Inflammatory macrophage treated with lipopolysaccharide for 1 hour (primary cell): ENCODE measurements at regions not wholly inside any gene's neighbourhood (a gene's known extent, or its start where the extent isn't known, plus 50 kb on each side); places are given as distances from the start of the nearest gene placed in this dataset.

Experiments used
- DNase-seq, 2 donors: peaks; one replicate each; pipeline ENCODE4 v3.0.0-alpha.2; 2020 to 2022

DNA sequence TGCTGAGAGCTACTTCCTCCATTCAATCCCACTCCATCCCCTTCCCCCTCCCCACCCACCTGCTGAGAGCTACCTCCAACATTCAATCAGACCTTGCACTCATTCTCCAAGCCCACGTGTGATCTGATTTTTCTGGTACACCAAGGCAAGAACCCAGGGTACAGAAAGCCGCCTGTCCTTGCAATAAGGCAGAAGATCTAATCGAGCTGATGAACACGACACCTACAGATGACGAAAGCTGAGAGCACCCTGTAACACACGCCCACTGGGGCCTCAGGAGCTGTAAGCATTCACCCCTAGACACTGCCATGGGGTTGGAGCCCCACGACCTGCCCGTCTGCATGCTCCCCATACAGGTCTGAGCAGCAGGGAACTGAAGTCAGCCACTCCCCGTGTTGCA lies 58.3 kb downstream of the TRIML1 start:
- no peak for DNase-seq

DNA sequence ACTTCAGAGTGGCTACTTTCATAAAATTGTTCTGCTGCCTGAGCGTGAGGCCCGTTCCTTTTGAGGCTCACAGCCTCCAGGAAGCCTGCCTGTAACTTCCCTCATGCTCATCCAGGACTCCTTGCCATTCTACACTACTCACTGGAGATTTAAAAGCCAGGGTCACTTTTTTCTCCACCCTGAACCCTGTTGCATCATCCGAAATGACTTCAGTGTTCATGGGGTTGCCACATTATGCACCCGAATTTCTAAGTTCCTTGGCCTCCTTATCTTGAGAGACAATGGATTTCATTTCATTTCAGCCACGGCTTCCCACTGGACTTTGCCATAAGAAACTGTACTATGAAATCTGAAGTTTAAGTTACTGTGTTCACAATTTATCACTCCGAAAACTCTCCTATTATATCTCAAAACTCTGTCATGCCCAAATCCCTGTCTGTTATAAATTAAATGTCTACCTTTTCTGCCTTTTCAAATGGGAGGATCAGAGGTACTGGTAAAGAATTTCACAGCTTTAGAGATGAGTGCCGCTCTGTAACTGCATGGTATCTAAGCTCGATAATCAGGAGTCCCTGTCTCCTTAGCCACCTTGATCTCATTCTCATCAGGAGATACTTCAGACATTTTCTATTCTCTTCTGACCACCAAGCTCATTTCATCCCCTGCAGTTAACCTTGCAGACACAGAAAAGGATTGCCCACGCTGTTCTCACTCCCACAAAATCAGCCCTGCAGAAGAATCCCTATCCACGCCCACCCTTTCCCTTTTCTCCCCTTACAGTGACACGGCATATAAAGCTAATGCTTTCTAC lies 59.9 kb downstream of the TRIML1 start:
- DNase-seq: no peak

DNA sequence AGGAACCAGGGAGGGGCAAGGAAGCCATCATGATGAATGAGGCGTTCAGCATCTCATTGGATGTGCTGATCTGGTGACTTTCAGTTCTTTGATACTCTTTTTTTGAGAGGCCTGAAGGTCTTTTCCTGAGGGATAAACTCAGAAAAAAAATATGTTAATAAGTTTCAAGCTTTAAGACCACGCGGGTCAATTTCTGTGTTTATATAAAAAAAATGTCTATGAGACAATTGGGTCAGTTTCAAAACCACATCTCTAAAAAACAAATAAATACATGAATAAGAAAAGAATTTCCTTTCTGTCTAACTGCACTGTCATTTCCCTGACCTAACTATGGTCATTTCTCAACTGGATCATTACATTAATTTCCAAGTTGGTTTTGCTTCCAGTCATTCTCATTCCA lies 62.6 kb downstream of the TRIML1 start:
- no peak for DNase-seq

DNA sequence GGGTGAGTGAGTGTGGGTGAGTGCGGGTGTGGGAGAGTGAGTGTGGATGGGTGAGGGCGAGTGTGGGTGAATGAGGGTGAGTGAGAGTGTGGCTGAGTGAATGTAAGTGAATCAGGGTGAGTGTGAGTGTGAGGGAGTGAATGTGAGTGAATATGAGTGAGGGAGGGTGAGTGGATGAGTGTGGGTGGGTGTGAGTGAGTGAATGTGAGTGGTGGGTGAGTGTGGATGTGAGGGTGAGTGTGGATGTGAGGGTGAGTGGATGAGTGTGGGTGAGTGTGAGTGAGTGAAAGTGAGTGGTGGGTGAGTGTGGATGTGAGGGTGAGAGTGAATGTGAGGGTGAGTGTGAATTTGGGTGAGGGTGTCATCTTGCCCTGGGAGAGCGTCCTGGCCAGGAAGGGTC lies 67.5 kb downstream of the TRIML1 start:
- DNase-seq: no peak

DNA sequence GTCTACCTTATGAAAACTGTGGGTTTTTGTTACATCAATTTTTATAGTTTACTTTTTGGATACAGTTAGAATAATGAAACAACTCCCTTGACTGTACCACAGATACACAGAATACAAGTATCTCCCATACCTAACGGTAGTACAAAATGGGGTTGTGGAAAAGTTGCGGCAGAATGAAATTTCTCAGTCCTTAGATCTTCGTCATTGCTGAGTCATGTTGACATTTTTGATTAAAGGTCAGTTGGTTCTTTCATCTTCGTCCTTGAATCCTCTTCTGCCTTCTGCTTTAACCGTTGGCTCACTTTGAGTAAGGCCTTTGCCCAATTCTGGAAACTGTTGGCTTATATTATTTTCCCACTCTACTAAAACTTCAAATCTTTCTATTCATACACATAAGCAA lies 75.6 kb downstream of the TRIML1 start:
- no peak for DNase-seq

DNA sequence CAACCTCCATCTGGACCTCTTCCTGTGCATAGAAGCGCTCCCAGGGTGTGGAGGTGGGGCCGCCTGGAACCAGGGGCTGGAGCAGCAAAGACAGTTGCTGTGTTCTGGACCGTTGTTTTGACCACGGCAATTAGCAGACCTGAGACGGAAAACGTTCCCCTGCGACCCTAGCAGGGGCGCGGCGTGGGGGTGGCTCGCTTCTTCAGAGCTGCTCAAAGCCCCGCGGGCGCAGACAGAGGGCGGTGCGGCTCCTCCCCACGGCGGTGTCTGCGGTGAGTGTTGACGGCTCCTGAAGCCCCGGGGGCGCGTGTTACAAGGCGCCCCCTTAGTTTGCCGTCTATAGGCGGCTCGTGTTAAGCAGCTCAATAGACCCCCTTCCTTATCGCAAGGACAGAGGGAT lies 79.2 kb downstream of the TRIML1 start:
- DNase-seq: no peak

DNA sequence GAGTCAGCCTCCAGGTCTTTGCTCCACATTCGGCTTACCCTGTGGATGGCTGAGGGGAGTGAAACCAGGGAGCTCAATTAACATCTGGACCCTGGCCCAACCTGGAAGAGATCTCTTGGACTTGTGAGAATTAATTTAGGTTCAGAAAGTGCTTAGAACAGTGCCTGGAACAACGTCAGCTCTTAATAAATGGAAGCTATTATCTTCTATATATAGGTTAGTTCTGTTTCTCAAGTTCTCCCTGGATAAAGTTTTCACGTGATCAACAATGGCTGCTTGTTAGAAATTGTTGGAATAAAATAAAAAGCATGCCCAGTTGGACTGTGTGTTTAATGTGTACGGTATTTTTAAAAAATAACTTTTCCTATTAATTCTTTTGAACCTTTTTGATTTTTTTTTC lies 80.8 kb downstream of the TRIML1 start:
- DNase-seq: no peak

DNA sequence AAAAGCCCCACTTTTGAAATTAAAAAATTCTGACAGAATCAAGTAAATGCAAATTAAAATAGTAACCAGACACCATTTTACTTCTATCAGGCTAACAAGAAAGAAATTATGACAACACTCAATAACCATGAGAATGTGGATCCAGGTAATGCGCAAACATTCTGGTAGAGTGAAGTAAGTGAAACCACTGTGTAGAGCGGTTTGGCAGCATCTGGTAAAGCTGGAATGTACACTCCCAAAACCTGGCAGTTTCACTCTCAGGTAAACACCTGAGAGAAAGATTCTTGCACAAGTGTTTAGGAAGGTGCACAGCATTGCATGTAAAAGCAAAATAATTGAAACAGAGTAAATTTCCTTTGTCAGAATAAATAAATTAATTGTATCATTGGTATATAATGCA lies 81.8 kb downstream of the TRIML1 start:
- no peak for DNase-seq

DNA sequence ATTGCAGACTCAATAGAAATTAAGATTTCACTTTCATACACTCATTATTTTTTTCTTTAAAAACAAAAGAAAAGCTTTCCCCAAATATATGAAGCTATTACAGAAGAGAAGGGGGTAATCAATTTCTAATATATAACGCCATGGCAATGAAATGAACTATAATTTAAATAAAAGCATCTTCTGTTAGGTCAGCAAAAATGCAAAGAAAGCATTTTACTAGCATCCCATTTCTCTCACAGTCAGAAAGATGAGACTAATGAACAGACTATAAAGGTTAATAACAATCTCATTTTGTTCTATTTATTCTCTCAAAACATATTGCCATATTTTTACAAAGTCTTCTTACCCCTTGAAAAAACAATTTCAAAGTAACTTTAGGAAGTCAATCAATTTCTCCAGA lies 89.0 kb downstream of the TRIML1 start:
- DNase-seq: no peak

DNA sequence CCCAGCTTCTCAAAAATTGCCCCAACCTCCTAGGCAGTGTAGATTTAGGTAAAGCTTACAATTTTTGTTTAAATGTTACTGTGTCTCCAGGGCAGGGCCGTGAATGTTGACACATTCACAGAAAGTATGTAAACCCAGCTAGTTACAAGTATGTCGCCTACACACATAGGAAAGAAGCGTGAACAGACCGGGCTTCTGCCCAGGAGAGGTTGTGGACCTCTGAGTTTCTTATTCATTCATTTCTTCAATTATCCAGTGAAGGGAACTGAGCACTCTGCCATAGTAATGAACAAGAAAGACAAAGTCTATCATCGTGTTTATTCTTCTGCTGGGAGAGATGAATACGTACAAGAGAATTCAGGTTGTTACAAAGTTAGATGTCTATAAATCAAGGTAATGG lies 93.2 kb downstream of the TRIML1 start:
- no peak for DNase-seq

DNA sequence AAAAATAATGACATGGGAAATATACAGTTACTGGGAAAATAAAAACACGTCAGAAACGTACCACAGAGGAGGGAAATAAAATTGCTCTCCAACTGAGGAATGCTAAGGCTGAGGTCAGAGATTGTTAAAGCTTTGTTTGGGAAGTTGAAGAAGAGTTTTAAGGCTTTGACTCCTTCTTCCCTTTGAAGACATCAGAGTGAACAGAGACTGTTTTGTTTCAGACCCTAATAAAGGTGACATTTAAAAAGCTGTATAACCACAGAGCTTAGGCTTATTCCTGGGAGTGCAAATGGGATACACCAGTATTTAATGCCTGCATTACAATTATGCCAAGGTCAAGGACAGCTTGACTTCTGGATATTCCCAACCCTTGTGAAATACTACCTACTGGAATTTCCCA lies 102.8 kb downstream of the TRIML1 start:
- DNase-seq: no peak

DNA sequence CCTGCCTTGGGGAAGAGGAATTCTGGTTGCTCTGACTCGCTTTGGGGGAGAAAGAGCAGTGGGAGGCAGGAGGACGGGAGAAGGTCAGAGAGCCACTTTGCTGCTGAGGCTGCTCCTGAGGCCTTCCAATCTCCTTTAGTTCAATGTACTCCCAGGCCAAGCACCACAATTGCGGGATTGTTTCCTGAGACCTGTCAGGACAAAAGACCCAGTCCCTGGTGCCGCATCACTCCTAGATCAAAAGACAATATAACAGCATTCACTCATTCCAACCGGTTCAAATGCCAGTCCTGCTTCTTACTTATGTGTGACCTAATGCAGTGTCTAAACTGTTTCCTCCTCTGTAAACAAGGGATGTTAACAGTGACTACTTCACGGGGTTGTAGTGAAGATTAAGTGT lies 106.4 kb downstream of the TRIML1 start:
- no peak for DNase-seq

DNA sequence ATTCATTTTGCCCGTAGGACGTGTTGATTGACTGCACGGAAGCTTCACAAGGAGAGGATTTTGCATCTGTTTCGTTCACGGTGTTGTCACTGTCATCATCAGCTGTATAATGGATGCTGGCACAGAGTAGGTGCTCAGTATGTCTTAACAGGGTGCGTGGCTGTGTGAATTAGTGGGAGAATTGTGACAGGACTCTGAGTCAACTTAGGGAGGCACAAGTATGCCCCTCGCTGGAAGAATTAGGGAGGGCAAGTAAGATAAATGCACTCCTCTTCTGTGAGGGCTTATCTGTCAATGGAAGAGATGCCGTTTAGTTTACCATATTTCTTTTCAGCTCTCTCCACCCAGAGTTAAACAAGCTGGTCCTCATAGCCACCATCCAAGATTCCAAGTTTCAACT lies 107.2 kb downstream of the TRIML1 start:
- no peak for DNase-seq

DNA sequence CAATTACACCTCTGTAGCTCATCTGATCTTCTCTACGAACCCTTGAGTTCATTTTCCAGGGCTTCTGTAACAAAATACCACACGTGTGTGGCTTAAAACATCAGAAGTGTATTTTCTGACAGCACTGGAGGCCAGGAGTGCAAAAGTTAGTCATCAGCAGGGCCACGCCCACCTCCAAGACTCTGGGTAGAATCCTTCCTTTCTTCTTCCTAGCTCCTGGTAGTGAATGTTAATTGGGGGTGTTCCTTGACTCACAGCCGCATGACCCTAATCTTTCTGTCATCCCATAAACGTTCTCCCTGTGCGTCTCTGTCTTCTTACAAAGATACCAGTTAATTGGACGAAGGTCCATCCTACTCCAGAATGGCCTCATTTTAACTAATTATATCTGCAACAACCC lies 115.0 kb downstream of the TRIML1 start:
- DNase-seq: no peak

DNA sequence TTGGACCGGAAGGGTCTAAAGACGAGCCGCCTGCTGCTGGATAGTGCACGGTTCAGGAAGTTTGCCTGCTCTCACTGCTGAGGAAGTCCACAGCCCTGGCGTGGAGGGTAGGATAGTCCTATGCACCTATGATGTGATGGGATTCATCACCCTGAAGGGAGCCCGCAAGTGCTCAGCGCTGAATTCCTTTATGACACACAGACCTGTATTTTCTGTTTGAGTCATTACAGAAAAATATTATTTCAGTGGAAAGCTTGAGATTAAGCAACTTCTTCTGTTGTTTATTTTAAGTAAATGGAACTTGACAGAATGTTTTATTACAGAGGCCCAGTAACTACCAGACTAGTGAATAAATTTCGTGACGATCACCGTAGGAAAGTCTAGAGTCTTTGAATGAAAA lies 123.2 kb downstream of the TRIML1 start:
- DNase-seq: no peak

DNA sequence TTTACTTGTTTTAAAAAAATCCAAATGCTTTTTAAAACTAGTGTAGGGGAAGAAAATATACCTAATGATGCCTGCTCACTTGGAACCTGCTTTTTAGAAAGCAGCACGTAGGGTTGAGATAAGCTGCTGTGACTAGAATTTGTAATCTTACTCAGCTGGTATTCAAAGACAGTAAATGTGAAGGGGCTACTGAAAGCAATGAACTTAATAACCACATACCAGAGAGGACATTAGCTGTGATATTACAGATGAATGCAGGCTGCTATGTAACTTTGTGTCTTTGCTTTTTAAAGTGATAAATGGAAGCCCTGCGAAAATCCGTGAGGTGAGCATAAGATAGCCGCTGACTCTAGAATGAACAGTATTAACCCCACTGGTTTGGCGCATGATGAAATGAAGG lies 124.1 kb downstream of the TRIML1 start:
- DNase-seq: no peak

DNA sequence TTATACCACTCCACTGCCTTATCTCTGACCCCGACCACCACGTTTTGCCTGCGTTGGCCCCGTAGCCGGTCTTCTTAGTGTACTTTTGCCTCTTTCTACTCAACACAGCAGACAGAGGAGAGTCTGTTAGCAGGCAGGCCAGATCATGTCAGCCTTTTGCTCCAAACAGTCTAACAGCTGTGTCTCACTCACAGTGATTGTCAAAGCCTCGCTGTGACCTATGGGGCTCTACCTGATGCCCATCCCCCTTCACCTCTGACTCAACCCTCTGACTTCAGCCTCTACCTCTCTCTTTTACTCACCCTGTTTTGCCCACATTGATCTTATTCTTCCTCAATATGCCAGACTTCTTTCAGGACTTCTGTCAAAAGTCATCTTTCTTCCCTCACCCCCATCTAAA lies 127.1 kb downstream of the TRIML1 start:
- no peak for DNase-seq

DNA sequence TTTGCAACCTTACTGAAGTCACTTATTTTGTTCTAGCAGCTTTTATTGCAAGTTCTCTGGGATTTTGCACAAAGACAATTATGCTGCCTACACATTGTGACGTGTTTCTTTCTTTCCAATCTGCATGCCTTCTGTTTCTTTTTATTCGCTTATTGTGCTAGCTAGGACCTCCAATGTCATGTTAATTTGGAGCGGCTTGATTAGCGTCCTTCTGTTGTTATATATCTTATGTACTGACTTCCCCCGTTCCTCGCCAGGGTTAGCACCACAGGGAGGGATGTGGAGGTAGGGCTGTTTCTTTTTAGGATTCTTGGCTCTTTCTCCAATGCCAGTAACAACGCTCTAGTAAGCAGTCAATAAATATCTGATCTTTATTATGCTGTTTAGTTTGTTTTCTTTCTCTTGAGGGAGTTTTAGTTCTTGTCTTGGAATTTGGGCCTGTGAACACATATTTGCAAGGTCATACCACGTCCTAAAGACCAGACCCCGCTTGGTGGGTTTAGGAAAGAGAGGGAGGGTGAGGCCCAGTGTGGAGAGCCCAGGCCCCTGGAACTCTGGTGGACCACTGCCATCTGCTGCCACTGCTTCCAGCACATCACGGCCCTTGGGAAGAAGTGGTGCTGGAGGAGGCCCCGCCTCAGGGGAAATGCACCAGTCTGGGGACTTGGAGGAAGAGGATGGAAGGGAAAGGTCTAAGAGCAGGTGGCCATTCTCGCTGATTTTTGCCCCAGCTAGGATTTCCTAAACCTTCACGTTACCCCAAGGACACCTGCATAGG lies 129.1 kb downstream of the TRIML1 start:
- DNase-seq: no peak

DNA sequence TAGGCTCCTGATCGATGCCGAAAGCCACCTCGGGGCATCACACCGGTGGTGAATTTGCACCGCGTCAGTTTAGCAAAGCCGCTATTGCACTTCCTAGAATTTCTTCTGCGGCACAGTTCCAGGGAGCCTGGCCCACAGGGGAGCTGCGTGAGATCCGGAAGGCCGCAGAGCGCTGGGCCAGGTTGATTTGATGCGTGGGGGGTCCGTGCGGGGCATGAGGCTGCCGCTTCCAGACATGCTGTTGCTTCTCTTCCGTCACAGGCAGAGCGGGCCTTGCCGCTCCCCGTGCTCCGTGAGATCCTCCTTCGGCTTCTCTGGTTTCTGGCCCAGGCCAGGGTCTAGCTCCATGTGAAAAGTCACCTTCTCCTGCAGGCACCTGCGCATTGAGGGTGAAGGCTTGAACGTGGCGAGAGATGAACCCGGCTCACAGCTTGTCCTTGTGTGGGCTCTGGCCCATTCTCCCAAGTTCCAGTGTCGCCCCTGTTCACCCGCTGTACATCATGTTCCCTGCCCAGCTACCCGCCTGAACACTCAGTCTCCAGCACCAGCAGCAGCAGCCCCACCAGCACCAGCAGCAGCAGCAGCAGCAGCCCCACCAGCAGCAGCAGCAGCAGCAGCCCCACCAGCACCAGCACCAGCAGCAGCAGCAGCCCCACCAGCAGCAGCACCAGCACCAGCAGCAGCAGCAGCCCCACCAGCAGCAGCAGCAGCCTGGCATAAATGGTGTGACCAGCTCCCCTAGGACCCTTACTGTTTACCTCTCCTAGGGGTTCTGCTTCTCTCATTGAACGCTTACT lies 131.2 kb downstream of the TRIML1 start:
- no peak for DNase-seq

DNA sequence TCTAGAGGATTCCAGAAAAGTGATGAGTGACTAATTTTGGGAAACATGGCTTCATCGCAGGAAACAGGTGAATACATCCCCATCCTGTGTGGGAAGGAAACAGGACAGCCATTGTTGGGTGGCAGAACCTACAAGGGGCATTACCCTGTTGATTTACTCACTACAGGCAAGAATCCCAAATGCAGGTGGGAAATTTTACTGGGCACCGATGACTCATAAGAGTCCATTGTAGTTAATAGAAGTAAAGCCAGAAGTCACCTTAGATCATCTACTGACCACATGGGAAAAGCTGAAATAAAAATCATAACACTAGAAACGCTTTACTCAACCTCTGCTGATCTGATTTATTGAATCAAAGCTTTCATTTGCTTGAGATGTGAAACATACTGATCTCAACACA lies 136.4 kb downstream of the TRIML1 start:
- DNase-seq: no peak

DNA sequence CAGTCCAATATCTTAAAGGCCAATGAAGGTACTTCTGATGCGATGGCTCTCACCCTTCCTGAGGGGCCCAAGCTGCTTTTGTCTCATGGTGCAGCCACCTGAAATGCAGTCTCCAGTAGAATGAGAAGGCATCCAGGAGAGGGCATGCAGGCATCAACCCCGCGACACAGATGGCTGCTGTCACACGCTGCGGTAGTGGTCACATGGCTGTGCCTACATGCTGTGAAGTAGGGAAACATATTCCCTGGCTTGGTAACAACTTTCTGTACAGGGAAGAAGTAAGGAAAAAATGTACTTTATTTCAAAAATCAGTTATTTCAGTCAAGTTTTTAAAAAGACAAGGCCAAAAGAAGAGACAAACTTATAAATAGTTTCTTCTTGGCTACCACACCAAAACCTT lies 139.9 kb downstream of the TRIML1 start:
- DNase-seq: no peak

DNA sequence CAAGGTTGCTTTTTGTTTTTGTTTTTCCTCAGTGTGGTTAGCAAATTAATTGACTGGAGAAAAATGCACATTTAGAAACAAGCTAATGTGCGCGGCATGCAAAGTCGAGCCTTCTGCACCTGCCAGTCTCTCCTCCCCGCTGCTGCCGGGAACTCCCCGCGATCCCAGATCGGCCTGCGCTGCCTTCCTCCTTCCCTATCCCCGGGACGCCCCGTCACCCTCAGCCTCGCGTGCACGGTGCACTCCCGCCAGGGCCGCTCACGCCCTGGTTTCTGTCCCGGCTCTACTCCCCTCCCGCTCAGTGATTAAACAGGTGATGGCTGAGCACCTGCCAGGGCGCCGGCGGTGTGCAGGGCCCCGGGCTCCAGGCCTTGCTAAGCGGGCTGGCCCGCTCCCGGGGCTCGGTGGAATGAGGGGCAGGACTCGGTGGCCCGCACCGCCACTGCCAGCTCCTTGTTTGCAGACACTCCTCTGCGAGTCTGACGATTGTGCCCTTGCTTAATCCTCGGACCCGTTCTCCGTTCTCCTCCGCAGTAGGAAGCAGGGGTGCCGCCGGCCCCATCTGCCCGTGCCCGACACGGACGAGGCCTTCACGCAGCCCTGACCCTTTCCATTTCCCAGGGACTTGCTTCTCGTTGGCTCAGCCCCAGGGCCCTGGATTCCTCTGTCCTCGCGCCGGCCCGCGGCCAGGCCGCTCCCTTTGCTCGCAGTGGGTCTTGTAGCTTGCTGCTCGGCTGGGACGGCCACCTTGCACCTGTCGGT lies 143.4 kb downstream of the TRIML1 start:
- no peak for DNase-seq
